ENCODE measurements at regions not wholly inside any gene's neighbourhood (a gene's known extent, or its start where the extent isn't known, plus 50 kb on each side); places are given as distances from the start of the nearest gene placed in this dataset.

DNA sequence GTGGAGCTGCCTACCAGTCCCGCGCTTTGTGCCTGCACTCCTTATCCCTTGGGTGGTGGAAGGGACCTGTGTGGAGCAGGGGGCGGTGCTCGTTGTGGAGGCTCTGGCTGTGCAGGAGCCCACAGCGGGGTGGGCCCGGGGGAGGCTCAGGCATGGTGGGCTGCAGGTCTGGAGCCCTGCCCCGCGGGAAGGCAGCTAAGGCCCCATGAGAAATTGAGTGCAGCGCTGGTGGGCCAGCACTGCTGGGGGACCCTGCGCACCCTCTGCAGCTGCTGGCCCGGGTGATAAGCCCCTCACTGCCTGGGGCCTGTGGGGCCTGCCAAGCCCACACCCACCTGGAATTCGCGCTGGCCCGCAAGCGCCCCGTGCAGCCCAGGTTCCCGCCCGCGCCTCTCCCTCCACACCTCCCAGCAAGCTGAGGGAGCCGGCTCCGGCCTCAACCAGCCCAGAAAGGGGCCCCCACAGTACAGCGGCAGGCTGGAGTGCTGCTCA lies 859.6 kb upstream of the KCND2 start:
- TF ChIP-seq, protein P1, sequence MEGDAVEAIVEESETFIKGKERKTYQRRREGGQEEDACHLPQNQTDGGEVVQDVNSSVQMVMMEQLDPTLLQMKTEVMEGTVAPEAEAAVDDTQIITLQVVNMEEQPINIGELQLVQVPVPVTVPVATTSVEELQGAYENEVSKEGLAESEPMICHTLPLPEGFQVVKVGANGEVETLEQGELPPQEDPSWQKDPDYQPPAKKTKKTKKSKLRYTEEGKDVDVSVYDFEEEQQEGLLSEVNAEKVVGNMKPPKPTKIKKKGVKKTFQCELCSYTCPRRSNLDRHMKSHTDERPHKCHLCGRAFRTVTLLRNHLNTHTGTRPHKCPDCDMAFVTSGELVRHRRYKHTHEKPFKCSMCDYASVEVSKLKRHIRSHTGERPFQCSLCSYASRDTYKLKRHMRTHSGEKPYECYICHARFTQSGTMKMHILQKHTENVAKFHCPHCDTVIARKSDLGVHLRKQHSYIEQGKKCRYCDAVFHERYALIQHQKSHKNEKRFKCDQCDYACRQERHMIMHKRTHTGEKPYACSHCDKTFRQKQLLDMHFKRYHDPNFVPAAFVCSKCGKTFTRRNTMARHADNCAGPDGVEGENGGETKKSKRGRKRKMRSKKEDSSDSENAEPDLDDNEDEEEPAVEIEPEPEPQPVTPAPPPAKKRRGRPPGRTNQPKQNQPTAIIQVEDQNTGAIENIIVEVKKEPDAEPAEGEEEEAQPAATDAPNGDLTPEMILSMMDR (conservative IDR thresholded peaks at IDR 0.05; ENCODE audit: low read depth, low read length), result no peak
- TF ChIP-seq EZH2 (IDR thresholded peaks at IDR 0.05; ENCODE audit: borderline replicate concordance, low read depth, low read length, poor library complexity, severe bottlenecking), result no peak

Measured in A673 (cell line).